ENCODE measurements at regions not wholly inside any gene's neighbourhood (a gene's known extent, or its start where the extent isn't known, plus 50 kb on each side); places are given as distances from the start of the nearest gene placed in this dataset.

DNA sequence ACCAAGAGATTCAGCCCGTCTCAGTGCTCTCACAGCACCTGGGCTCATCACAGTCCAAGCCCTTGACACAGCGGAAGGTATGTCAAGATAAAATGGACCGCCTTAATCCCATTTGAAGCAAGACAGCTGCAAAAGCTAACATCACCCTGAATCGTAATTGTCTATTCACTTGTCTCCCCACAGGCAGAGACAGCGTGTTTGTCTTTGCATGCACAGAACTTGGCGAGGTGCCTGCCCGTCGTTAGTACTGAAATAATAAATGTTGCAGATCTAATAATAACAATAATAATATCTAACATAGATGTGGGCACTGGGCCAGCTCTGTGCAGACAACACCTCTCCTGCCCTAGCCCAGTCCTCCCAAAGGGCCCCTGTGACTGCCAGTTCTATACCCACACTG lies 271.7 kb downstream of the NPHP4 start:
- Histone ChIP-seq H4K20me1 (ENCODE audit: control insufficient read depth, insufficient read depth, low read length, poor library complexity, severe bottlenecking) (no peaks in the 10 kb centered on the region), H3K79me2 (ENCODE audit: control insufficient read depth, insufficient read depth, low read length) (no peaks in the 10 kb centered on the region), H3K27me3 (replicated peaks in 1 of 4; ENCODE audit: control extremely low read depth in 1 of 4, control insufficient read depth in 3 of 4, insufficient read depth in 4 of 4, low read length in 3 of 4) (peaks cover 0 to 7% (median 0%) of the 10 kb centered on the region in 4 experiments), H3K9ac (ENCODE audit: low read length) (no peak overlapping the region), H3K27ac (ENCODE audit: low read length in 2 of 2) (no peak overlapping the region), H3K4me1 (ENCODE audit: control insufficient read depth in 2 of 2, insufficient read depth in 2 of 2, low read length in 2 of 2) (no peaks in the 10 kb centered on the region), H3K4me3 (ENCODE audit: control extremely low read depth in 1 of 5, extremely low read depth in 1 of 5, insufficient read depth in 1 of 5, low read depth in 2 of 5, low read length in 4 of 5) (no peak overlapping the region), H2AFZ (ENCODE audit: insufficient read depth, low read depth, low read length, poor library complexity, severe bottlenecking) (no peak overlapping the region), H3K36me3 (replicated peaks in 1 of 2; ENCODE audit: control extremely low read depth in 1 of 2, control insufficient read depth in 1 of 2, extremely low read depth in 1 of 2, insufficient read depth in 2 of 2, low read length in 1 of 2) (no peaks in the 10 kb centered on the region), H3K4me2 (replicated peaks; ENCODE audit: low read depth, low read length, poor library complexity, severe bottlenecking) (no peak overlapping the region), H3K9me3 (ENCODE audit: control extremely low read depth in 1 of 3, control insufficient read depth in 2 of 3, insufficient read depth in 1 of 3, low read length in 2 of 3) (peaks cover 0 to 4% (median 0%) of the 10 kb centered on the region in 3 donors)
- Mint-ChIP-seq H3K27me3 (peaks cover 6% of the 10 kb centered on the region), H3K4me3 (no peak overlapping the region), H3K27ac (no peak overlapping the region), H3K4me1 (no peaks in the 10 kb centered on the region), H3K9me3 (ENCODE audit: insufficient read depth) (peaks cover 4% of the 10 kb centered on the region)
- TF ChIP-seq, protein P1, sequence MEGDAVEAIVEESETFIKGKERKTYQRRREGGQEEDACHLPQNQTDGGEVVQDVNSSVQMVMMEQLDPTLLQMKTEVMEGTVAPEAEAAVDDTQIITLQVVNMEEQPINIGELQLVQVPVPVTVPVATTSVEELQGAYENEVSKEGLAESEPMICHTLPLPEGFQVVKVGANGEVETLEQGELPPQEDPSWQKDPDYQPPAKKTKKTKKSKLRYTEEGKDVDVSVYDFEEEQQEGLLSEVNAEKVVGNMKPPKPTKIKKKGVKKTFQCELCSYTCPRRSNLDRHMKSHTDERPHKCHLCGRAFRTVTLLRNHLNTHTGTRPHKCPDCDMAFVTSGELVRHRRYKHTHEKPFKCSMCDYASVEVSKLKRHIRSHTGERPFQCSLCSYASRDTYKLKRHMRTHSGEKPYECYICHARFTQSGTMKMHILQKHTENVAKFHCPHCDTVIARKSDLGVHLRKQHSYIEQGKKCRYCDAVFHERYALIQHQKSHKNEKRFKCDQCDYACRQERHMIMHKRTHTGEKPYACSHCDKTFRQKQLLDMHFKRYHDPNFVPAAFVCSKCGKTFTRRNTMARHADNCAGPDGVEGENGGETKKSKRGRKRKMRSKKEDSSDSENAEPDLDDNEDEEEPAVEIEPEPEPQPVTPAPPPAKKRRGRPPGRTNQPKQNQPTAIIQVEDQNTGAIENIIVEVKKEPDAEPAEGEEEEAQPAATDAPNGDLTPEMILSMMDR (IDR thresholded peaks at IDR 0.05): no peak
- TF ChIP-seq EZH2 (IDR thresholded peaks at IDR 0.05; ENCODE audit: borderline replicate concordance, insufficient read depth, low read depth, low read length, poor library complexity, severe bottlenecking): no peak
- DNase-seq (no peak), ATAC-seq (ENCODE audit: low read depth) (no peak)
- POLR2A ChIA-PET: no interaction called here
- WGBS (ENCODE audit: insufficient coverage): 93% methylated on average over 2 of the region's 8 CpGs
- CTCF ChIA-PET: no interaction called here
- intact Hi-C loops (cut with micrococcal nuclease): no loop called here

DNA sequence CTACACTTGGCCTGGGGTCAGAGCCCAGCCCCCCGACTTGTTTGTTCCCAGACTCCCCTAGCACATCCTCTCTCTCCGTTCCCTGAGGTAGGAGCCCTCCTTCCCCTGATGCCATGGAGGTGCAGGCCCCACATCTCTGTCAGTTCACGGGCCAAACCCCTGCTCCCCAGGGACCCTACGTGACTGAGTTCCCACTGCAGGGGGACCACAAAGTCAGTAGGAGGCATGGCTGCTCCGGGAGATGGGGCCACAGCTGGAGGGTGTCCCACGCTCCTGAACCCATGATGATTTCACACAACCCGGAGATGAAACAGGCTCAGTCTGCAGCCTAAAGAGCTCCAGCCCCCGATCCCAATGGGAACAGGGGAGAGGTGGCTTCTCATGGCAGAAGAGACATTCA lies 272.2 kb downstream of the NPHP4 start:
- no peak overlapping the region for H2AFZ ChIP-seq (ENCODE audit: insufficient read depth, low read depth, low read length, poor library complexity, severe bottlenecking)
- no peak for TF ChIP-seq EZH2 (IDR thresholded peaks at IDR 0.05; ENCODE audit: borderline replicate concordance, insufficient read depth, low read depth, low read length, poor library complexity, severe bottlenecking)
- TF ChIP-seq, protein P1 (IDR thresholded peaks at IDR 0.05): no peak
- Mint-ChIP-seq H3K4me1 (no peaks in the 10 kb centered on the region), H3K27ac (no peak overlapping the region), H3K27me3 (peaks cover 6% of the 10 kb centered on the region), H3K9me3 (ENCODE audit: insufficient read depth) (peaks cover 6% of the 10 kb centered on the region), H3K4me3 (no peak overlapping the region)
- intact Hi-C loops (cut with micrococcal nuclease): no loop called here
- H3K9me3 ChIP-seq (ENCODE audit: control extremely low read depth in 1 of 3, control insufficient read depth in 2 of 3, insufficient read depth in 1 of 3, low read length in 2 of 3): peaks cover 0 to 4% (median 0%) of the 10 kb centered on the region in 3 donors
- H3K36me3 ChIP-seq (replicated peaks in 1 of 2; ENCODE audit: control extremely low read depth in 1 of 2, control insufficient read depth in 1 of 2, extremely low read depth in 1 of 2, insufficient read depth in 2 of 2, low read length in 1 of 2): no peaks in the 10 kb centered on the region
- no peaks in the 10 kb centered on the region for H4K20me1 ChIP-seq (ENCODE audit: control insufficient read depth, insufficient read depth, low read length, poor library complexity, severe bottlenecking)
- ChIA-PET POLR2A (no interaction called here), CTCF (no interaction called here)
- WGBS (ENCODE audit: insufficient coverage): 76% methylated on average over 8 of the region's 8 CpGs
- no peak for ATAC-seq (ENCODE audit: low read depth)
- no peak for DNase-seq
- no peaks in the 10 kb centered on the region for H3K79me2 ChIP-seq (ENCODE audit: control insufficient read depth, insufficient read depth, low read length)
- H3K4me1 ChIP-seq (ENCODE audit: control insufficient read depth in 2 of 2, insufficient read depth in 2 of 2, low read length in 2 of 2): no peaks in the 10 kb centered on the region
- H3K27ac ChIP-seq (ENCODE audit: low read length in 2 of 2): no peak overlapping the region
- H3K4me2 ChIP-seq (replicated peaks; ENCODE audit: low read depth, low read length, poor library complexity, severe bottlenecking): no peak overlapping the region
- peaks cover 0 to 7% (median 0%) of the 10 kb centered on the region in 4 experiments for H3K27me3 ChIP-seq (replicated peaks in 1 of 4; ENCODE audit: control extremely low read depth in 1 of 4, control insufficient read depth in 3 of 4, insufficient read depth in 4 of 4, low read length in 3 of 4)
- no peak overlapping the region for H3K4me3 ChIP-seq (ENCODE audit: control extremely low read depth in 1 of 5, extremely low read depth in 1 of 5, insufficient read depth in 1 of 5, low read depth in 2 of 5, low read length in 4 of 5)
- H3K9ac ChIP-seq (ENCODE audit: low read length): no peak overlapping the region
